HG03097 (cell line): ENCODE measurements at regions not wholly inside any gene's neighbourhood (a gene's known extent, or its start where the extent isn't known, plus 50 kb on each side); places are given as distances from the start of the nearest gene placed in this dataset.
"Not testable (repeated sequence)": the region's sequence is repeated elsewhere in the genome, so short reads cannot be mapped to it uniquely, and the experiment has no call there.

ENCODE experiments used
- ATAC-seq: cut with Tn5 transposase; IDR thresholded peaks from one replicate; pipeline ENCODE4 v1.9.1; 2021; ENCODE audit not compliant: unreplicated experiment, low FRiP score

GRCh38 chr4:137405833-137406232 is 126.5 kb downstream of the PCDH18 start:
- not testable (repeated sequence) for ATAC-seq

GRCh38 chr4:137394018-137394417 is 138.3 kb downstream of the PCDH18 start:
- no peak for ATAC-seq

GRCh38 chr4:137393044-137393443 is 139.2 kb downstream of the PCDH18 start:
- ATAC-seq: no peak

GRCh38 chr4:137390707-137391106 is 141.6 kb downstream of the PCDH18 start:
- ATAC-seq: no peak

GRCh38 chr4:137389911-137390520 is 142.3 kb downstream of the PCDH18 start:
- no peak for ATAC-seq

GRCh38 chr4:137387924-137388323 is 144.4 kb downstream of the PCDH18 start:
- ATAC-seq: no peak

GRCh38 chr4:137384476-137384875 is 147.8 kb downstream of the PCDH18 start:
- ATAC-seq: no peak

GRCh38 chr4:137378821-137379220 is 153.5 kb downstream of the PCDH18 start:
- ATAC-seq: no peak

- ATAC-seq: no peak
Observed at GRCh38 chr4:137378393-137378792, 153.9 kb downstream of the PCDH18 start.

GRCh38 chr4:137376312-137376711 is 156.0 kb downstream of the PCDH18 start:
- ATAC-seq: no peak

GRCh38 chr4:137375111-137375850 is 157.0 kb downstream of the PCDH18 start:
- no peak for ATAC-seq

GRCh38 chr4:137370679-137371078 is 161.6 kb downstream of the PCDH18 start:
- ATAC-seq: no peak

GRCh38 chr4:137370206-137370633 is 162.1 kb downstream of the PCDH18 start:
- ATAC-seq: no peak

GRCh38 chr4:137367620-137368019 is 164.7 kb downstream of the PCDH18 start:
- no peak for ATAC-seq

GRCh38 chr4:137363496-137363895 is 168.8 kb downstream of the PCDH18 start:
- no peak for ATAC-seq

- no peak for ATAC-seq
Observed at GRCh38 chr4:137361756-137362470, 170.4 kb downstream of the PCDH18 start.

GRCh38 chr4:137360761-137361160 is 171.5 kb downstream of the PCDH18 start:
- ATAC-seq: no peak

GRCh38 chr4:137359691-137360315 is 172.5 kb downstream of the PCDH18 start:
- ATAC-seq: no peak

- not testable (repeated sequence) for ATAC-seq
Observed at GRCh38 chr4:137354562-137354961, 177.7 kb downstream of the PCDH18 start.

GRCh38 chr4:137347371-137347770 is 184.9 kb downstream of the PCDH18 start:
- ATAC-seq: no peak

- no peak for ATAC-seq
Observed at GRCh38 chr4:137345597-137345996, 186.7 kb downstream of the PCDH18 start.
